Heart right ventricle (tissue), 16 donors: ENCODE measurements at regions not wholly inside any gene's neighbourhood (a gene's known extent, or its start where the extent isn't known, plus 50 kb on each side); places are given as distances from the start of the nearest gene placed in this dataset.

ENCODE experiments used
- ATAC-seq, 8 donors: fragments of 200-7000 bp; cut with Tn5 transposase; one replicate each; pipeline ENCODE4 v1.9.1; 2020; ENCODE audit warnings: mild to moderate bottlenecking in 8 of 8, moderate library complexity in 8 of 8, moderate number of reproducible peaks in 1 of 8
- DNase-seq, 2 donors: peaks; one replicate each; pipeline ENCODE4 v3.0.0-alpha.2; 2020
- H3K27ac ChIP-seq, 10 donors: fragments of 200-600 bp; sonication (generic) in 2 of 10; one replicate each; pipeline versions ENCODE4 v1.5.0 to v1.8.0; 2020 to 2022; ENCODE audit warnings: mild to moderate bottlenecking in 3 of 10
- H3K27me3 ChIP-seq, 7 donors: fragments of 200-600 bp; one replicate each; pipeline ENCODE4 v1.8.0; 2021 to 2022; ENCODE audit warnings: mild to moderate bottlenecking in 2 of 7
- H3K36me3 ChIP-seq, 9 donors: fragments of 200-600 bp; sonication (generic) in 1 of 9; one replicate each; pipeline versions ENCODE4 v1.5.0 to v1.8.0; 2020 to 2022; ENCODE audit warnings: mild to moderate bottlenecking in 2 of 9
- H3K4me1 ChIP-seq, 9 donors: fragments of 200-600 bp; sonication (generic) in 1 of 9; one replicate each; pipeline versions ENCODE4 v1.5.0 to v1.8.0; 2020 to 2022; ENCODE audit warnings: mild to moderate bottlenecking in 4 of 9
- H3K4me3 ChIP-seq, 10 donors: fragments of 200-600 bp; sonication (generic) in 2 of 10; one replicate each; pipeline versions ENCODE4 v1.5.0 to v1.8.0; 2020 to 2022; ENCODE audit warnings: mild to moderate bottlenecking in 7 of 10, moderate library complexity in 2 of 10
- H3K9me3 ChIP-seq, 11 donors: fragments of 200-600 bp in 10 of 11; sonication (generic) in 2 of 11; one replicate each; pipeline versions ENCODE4 v1.5.0 to v1.8.0; 2013 to 2022; ENCODE audit warnings: mild to moderate bottlenecking in 2 of 11, control low read depth in 1 of 11, moderate library complexity in 1 of 11
- CTCF ChIP-seq, 9 donors: fragments of 200-600 bp; sonication (generic) in 2 of 9; IDR thresholded peaks; one replicate each; pipeline versions ENCODE4 v1.5.0 to v1.8.0; 2021 to 2022; ENCODE audit warnings: antibody characterized with exemption in 9 of 9, mild to moderate bottlenecking in 5 of 9, moderate library complexity in 1 of 9
- WGBS, 2 donors: extraction: QIAGEN DNeasy Blood & Tissue Kit; methylation state at CpG; one replicate each; pipeline ENCODE4 v1.1.7; 2013; ENCODE audit warnings: inconsistent platforms in 1 of 2; 5-methylcytosine and 5-hydroxymethylcytosine counted together
- intact Hi-C, 10 donors: fragments of 100-400 bp; cut with DNase I; formaldehyde crosslinking; loops; one replicate each; pipeline versions ENCODE4 v1.11.1 to v1.14.2; 2022
- donor health status: Arrhythmogenic right ventricular cardiomyopathy.
- donor health status: ischemic (EF 13 %, LVEDD 7.1; RV severe dilation, severe dysfunction).
- donor health status: healthy with polysubstance abuse.
- donor health status: DM: no; HTN: yes; CAD: no.
- donor health status: DM: no; HTN: no; CAD: no.
- donor health status: ischemic (EF 25% LVEDD 6.9; RV normal size, moderate dysfunction).
- donor health status: ischemic (EF 25% LVEDD 5.7; RV mildly dilated, moderate dysfunction).
- donor health status: healthy.
- donor health status: DM: yes; HTN: yes; CAD: no.
- donor health status: Ischemic cardiomyopathy.
- donor health status: ischemic (EF 35%, LVEDD 5.7; RV mildly dilated, moderate dysfunction).
- donor health status: nonischemic (EF 11% LVEDD 7.7; RV severe dilation, severe dysfunction).
- donor health status: DM: yes; HTN: yes; CAD: no.
- donor health status: PGD.
- donor health status: ischemic (EF 29% LVEDD 5.4; RV normal size, mild dysfunction).
- donor health status: nonischemic (EF 23%, LVEDD 6.1; RV moderate dilation, normal function).

- ATAC-seq: no peak
- 83 to 85% methylated on average over 9 to 10 of the region's 10 CpGs for WGBS, 2 donors
Observed at GRCh38 chrX:74117962-74118902, 185.7 kb upstream of the ZCCHC13 start.

GRCh38 chrX:74111245-74111644 is 192.7 kb upstream of the ZCCHC13 start:
- peaks cover 0 to 15% (median 3%) of the 10 kb centered on the region in 11 donors for H3K9me3 ChIP-seq
- ATAC-seq: no peak
- H3K4me3 ChIP-seq: no peak overlapping the region
- no peak for TF ChIP-seq CTCF (IDR thresholded peaks at IDR 0.05)
- intact Hi-C loops: no loop called here
- peaks cover 0 to 44% (median 0%) of the 10 kb centered on the region in 7 donors for H3K27me3 ChIP-seq
- peaks cover 0 to 7% (median 0%) of the 10 kb centered on the region in 9 donors for H3K36me3 ChIP-seq
- DNase-seq: no peak
- H3K4me1 ChIP-seq: no peaks in the 10 kb centered on the region
- no peak overlapping the region for H3K27ac ChIP-seq

More at GRCh38 chrX:74117962-74118902, 185.7 kb upstream of the ZCCHC13 start:
- no peak for TF ChIP-seq CTCF (IDR thresholded peaks at IDR 0.05)
- peaks cover 0 to 8% (median 0%) of the 10 kb centered on the region in 11 donors for H3K9me3 ChIP-seq
- intact Hi-C loops: no loop called here
- H3K27ac ChIP-seq: no peak overlapping the region
- no peak for DNase-seq
- H3K4me1 ChIP-seq: no peaks in the 10 kb centered on the region
- peaks cover 0 to 28% (median 0%) of the 10 kb centered on the region in 9 donors for H3K36me3 ChIP-seq
- H3K27me3 ChIP-seq: peaks cover 0 to 17% (median 0%) of the 10 kb centered on the region in 7 donors
- H3K4me3 ChIP-seq: no peak overlapping the region

GRCh38 chrX:74107666-74108065 is 196.3 kb upstream of the ZCCHC13 start:
- no peak for ATAC-seq

More at GRCh38 chrX:74107666-74108065, 196.3 kb upstream of the ZCCHC13 start:
- H3K4me1 ChIP-seq: no peaks in the 10 kb centered on the region
- no peak overlapping the region for H3K27ac ChIP-seq
- H3K36me3 ChIP-seq: peaks cover 0 to 21% (median 0%) of the 10 kb centered on the region in 9 donors
- no peak overlapping the region for H3K4me3 ChIP-seq
- no peak for TF ChIP-seq CTCF (IDR thresholded peaks at IDR 0.05)
- no peak for DNase-seq
- peaks cover 0 to 27% (median 0%) of the 10 kb centered on the region in 7 donors for H3K27me3 ChIP-seq
- peaks cover 0 to 23% (median 3%) of the 10 kb centered on the region in 11 donors for H3K9me3 ChIP-seq
- intact Hi-C loops: no loop called here
